BLaER1 (cell line): ENCODE measurements at regions not wholly inside any gene's neighbourhood (a gene's known extent, or its start where the extent isn't known, plus 50 kb on each side); places are given as distances from the start of the nearest gene placed in this dataset.

ENCODE experiments used
- H3K27ac ChIP-seq: shearing (Covaris generic); formaldehyde crosslinking; 2 replicates; pipeline ENCODE4 v1.8.1; 2022
- H3K27me3 ChIP-seq: shearing (Covaris generic); formaldehyde crosslinking; 2 replicates; pipeline ENCODE4 v1.8.1; 2022
- H3K36me3 ChIP-seq: shearing (Covaris generic); formaldehyde crosslinking; 2 replicates; pipeline ENCODE4 v1.8.1; 2022
- H3K4me1 ChIP-seq: shearing (Covaris generic); formaldehyde crosslinking; 2 replicates; pipeline ENCODE4 v1.8.1; 2022
- H3K4me2 ChIP-seq: shearing (Covaris generic); formaldehyde crosslinking; 2 replicates; pipeline ENCODE4 v1.8.1; 2022
- H3K4me3 ChIP-seq: shearing (Covaris generic); formaldehyde crosslinking; 2 replicates; pipeline ENCODE4 v1.8.1; 2022
- H3K9ac ChIP-seq: shearing (Covaris generic); formaldehyde crosslinking; 2 replicates; pipeline ENCODE4 v1.8.1; 2022
- H3K9me3 ChIP-seq: shearing (Covaris generic); formaldehyde crosslinking; 2 replicates; pipeline ENCODE4 v1.8.1; 2022
- H4K20me1 ChIP-seq: shearing (Covaris generic); formaldehyde crosslinking; 2 replicates; pipeline ENCODE4 v1.8.1; 2022
- Cebpa-rat ChIP-seq: shearing (Covaris generic); IDR thresholded peaks from 2 replicates; pipeline ENCODE4 v1.8.1; 2022

DNA sequence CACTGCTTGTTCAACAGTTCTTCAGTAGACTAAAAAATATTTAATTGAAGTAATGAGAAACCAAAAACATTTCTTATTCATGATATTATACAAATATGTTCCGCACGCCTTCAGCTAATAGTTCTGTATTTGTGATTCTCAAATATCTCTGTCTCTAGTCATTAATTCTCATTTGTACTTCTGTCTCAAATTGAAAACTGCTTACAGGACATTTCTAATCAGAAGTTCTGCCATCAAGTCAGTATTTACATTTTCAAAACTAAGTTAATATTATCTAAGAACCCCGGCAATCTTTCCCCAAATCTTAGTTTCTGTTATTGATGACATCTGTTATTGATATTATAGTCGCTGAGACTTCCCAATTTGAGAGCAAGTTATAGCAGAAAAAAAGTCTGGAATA is 78.6 kb upstream of the PGRMC2 start:
- Histone ChIP-seq H3K9me3 (peaks cover 16% of the 10 kb centered on the region), H3K27ac (no peak overlapping the region), H3K4me1 (no peaks in the 10 kb centered on the region), H3K4me2 (no peak overlapping the region), H3K27me3 (no peaks in the 10 kb centered on the region), H3K36me3 (no peaks in the 10 kb centered on the region), H3K4me3 (no peak overlapping the region), H4K20me1 (no peaks in the 10 kb centered on the region), H3K9ac (no peak overlapping the region)
- TF ChIP-seq Cebpa-rat = no peak

GRCh38 chr4:128364565-128364964 is 77.0 kb upstream of the PGRMC2 start:
- no peaks in the 10 kb centered on the region for H3K27me3 ChIP-seq
- no peak overlapping the region for H3K9ac ChIP-seq
- no peaks in the 10 kb centered on the region for H3K36me3 ChIP-seq
- no peak for TF ChIP-seq Cebpa-rat
- peaks cover 12% of the 10 kb centered on the region for H3K9me3 ChIP-seq
- H3K4me1 ChIP-seq = no peaks in the 10 kb centered on the region
- H3K27ac ChIP-seq = no peak overlapping the region
- H4K20me1 ChIP-seq = no peaks in the 10 kb centered on the region
- H3K4me3 ChIP-seq = no peak overlapping the region
- no peak overlapping the region for H3K4me2 ChIP-seq

- Histone ChIP-seq H3K9me3 (peaks cover 7% of the 10 kb centered on the region), H3K27me3 (no peaks in the 10 kb centered on the region), H4K20me1 (no peaks in the 10 kb centered on the region), H3K4me1 (no peaks in the 10 kb centered on the region), H3K36me3 (no peaks in the 10 kb centered on the region), H3K4me3 (no peak overlapping the region), H3K27ac (no peak overlapping the region), H3K4me2 (no peak overlapping the region), H3K9ac (no peak overlapping the region)
- TF ChIP-seq Cebpa-rat = no peak
These were observed 76.4 kb upstream of the PGRMC2 start for GRCh38 chr4:128363966-128364365.

DNA sequence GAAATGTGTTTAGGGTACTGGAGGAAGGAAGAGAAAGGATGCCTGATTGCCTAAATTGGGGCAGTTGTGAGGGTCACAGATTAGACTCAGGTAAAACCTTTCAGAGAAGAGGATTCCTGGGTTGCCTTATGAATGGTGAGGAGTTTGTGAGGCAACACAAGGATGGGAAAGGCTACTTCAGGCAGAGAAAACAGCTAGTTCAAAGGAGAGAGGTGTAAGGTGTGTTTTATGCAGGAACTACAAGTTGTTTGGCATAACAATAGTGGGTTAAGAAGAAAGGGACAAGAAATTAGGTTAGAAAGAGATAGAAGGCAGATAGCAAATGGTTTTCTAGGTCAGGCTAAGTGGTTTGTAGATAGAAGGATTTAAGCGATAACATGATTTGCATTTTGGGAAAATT is 75.1 kb upstream of the PGRMC2 start:
- no peaks in the 10 kb centered on the region for H3K9me3 ChIP-seq
- H3K27me3 ChIP-seq = no peaks in the 10 kb centered on the region
- no peaks in the 10 kb centered on the region for H3K4me1 ChIP-seq
- no peaks in the 10 kb centered on the region for H3K36me3 ChIP-seq
- H3K4me3 ChIP-seq = no peak overlapping the region
- H3K27ac ChIP-seq = no peak overlapping the region
- H4K20me1 ChIP-seq = no peaks in the 10 kb centered on the region
- TF ChIP-seq Cebpa-rat = no peak
- H3K4me2 ChIP-seq = no peak overlapping the region
- H3K9ac ChIP-seq = no peak overlapping the region

- H3K27me3 ChIP-seq = no peaks in the 10 kb centered on the region
- no peak overlapping the region for H3K4me2 ChIP-seq
- H3K27ac ChIP-seq = no peak overlapping the region
- H3K9ac ChIP-seq = no peak overlapping the region
- H3K36me3 ChIP-seq = no peaks in the 10 kb centered on the region
- H3K9me3 ChIP-seq = no peaks in the 10 kb centered on the region
- H4K20me1 ChIP-seq = no peaks in the 10 kb centered on the region
- no peaks in the 10 kb centered on the region for H3K4me1 ChIP-seq
- TF ChIP-seq Cebpa-rat = no peak
- H3K4me3 ChIP-seq = no peak overlapping the region
These were observed 71.8 kb upstream of the PGRMC2 start for GRCh38 chr4:128359422-128359821.

- Histone ChIP-seq H3K4me3 (no peak overlapping the region), H3K27me3 (no peaks in the 10 kb centered on the region), H3K36me3 (no peaks in the 10 kb centered on the region), H4K20me1 (no peaks in the 10 kb centered on the region), H3K4me1 (no peaks in the 10 kb centered on the region), H3K4me2 (no peak overlapping the region), H3K9ac (no peak overlapping the region), H3K9me3 (no peaks in the 10 kb centered on the region), H3K27ac (no peak overlapping the region)
- TF ChIP-seq Cebpa-rat = no peak
These were observed 71.3 kb upstream of the PGRMC2 start for GRCh38 chr4:128358913-128359279.

- no peak overlapping the region for H3K4me3 ChIP-seq
- H3K9me3 ChIP-seq = no peaks in the 10 kb centered on the region
- no peak overlapping the region for H3K4me2 ChIP-seq
- no peaks in the 10 kb centered on the region for H4K20me1 ChIP-seq
- no peaks in the 10 kb centered on the region for H3K27me3 ChIP-seq
- H3K4me1 ChIP-seq = no peaks in the 10 kb centered on the region
- no peaks in the 10 kb centered on the region for H3K36me3 ChIP-seq
- no peak for TF ChIP-seq Cebpa-rat
- no peak overlapping the region for H3K9ac ChIP-seq
- H3K27ac ChIP-seq = no peak overlapping the region
These were observed 70.8 kb upstream of the PGRMC2 start for GRCh38 chr4:128358231-128358912.

- H3K27me3 ChIP-seq = no peaks in the 10 kb centered on the region
- no peaks in the 10 kb centered on the region for H4K20me1 ChIP-seq
- no peak overlapping the region for H3K27ac ChIP-seq
- no peak overlapping the region for H3K9ac ChIP-seq
- H3K9me3 ChIP-seq = no peaks in the 10 kb centered on the region
- H3K4me2 ChIP-seq = no peak overlapping the region
- no peak overlapping the region for H3K4me3 ChIP-seq
- no peaks in the 10 kb centered on the region for H3K36me3 ChIP-seq
- no peak for TF ChIP-seq Cebpa-rat
- no peaks in the 10 kb centered on the region for H3K4me1 ChIP-seq
These were observed 69.7 kb upstream of the PGRMC2 start for GRCh38 chr4:128357286-128357685.

- Histone ChIP-seq H3K9ac (no peak overlapping the region), H3K9me3 (no peaks in the 10 kb centered on the region), H3K4me3 (no peak overlapping the region), H3K36me3 (no peaks in the 10 kb centered on the region), H3K4me1 (no peaks in the 10 kb centered on the region), H3K4me2 (no peak overlapping the region), H3K27me3 (no peaks in the 10 kb centered on the region), H3K27ac (no peak overlapping the region), H4K20me1 (no peaks in the 10 kb centered on the region)
- TF ChIP-seq Cebpa-rat = no peak
These were observed 67.7 kb upstream of the PGRMC2 start for GRCh38 chr4:128355305-128355704.

GRCh38 chr4:128354205-128354821 is 66.7 kb upstream of the PGRMC2 start:
- H3K4me3 ChIP-seq = no peak overlapping the region
- H3K9me3 ChIP-seq = no peaks in the 10 kb centered on the region
- no peaks in the 10 kb centered on the region for H4K20me1 ChIP-seq
- H3K36me3 ChIP-seq = no peaks in the 10 kb centered on the region
- no peak overlapping the region for H3K27ac ChIP-seq
- H3K9ac ChIP-seq = no peak overlapping the region
- H3K4me2 ChIP-seq = no peak overlapping the region
- no peaks in the 10 kb centered on the region for H3K27me3 ChIP-seq
- no peak for TF ChIP-seq Cebpa-rat
- no peaks in the 10 kb centered on the region for H3K4me1 ChIP-seq
